NB4 (cell line): ENCODE measurements at regions not wholly inside any gene's neighbourhood (a gene's known extent, or its start where the extent isn't known, plus 50 kb on each side); places are given as distances from the start of the nearest gene placed in this dataset.

Experiments
- CTCF ChIP-seq: IDR thresholded peaks from one replicate; pipeline ENCODE4 v1.5.1; 2012; ENCODE audit warnings: low read depth, low read length
- POLR2A ChIP-seq: IDR thresholded peaks from 2 replicates; pipeline ENCODE4 v1.6.1; 2011; ENCODE audit warnings: mild to moderate bottlenecking; ENCODE audit not compliant: insufficient read length; ENCODE audit errors: extremely low read depth

DNA sequence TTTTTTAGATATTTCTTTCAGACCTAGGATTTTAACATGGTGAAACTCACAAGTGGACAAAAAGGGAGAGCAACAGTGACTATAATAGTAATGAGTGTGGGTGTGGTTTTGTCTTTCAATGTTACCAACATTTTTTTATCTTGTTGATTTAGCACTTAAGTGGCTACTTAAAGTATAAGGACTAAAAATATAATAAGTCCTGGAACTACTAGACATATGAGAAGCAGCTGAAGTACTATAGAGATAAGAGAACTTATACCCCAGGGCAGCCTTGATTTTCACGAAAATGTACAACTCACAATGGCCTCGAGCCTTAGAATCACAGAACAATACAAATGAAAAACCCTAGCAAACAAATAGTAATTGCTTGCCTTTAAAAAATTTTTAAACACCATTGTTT lies 1151.8 kb downstream of the TYW1 start:
- TF ChIP-seq POLR2A (no peak), CTCF (no peak)
